NCI-H128 (cell line): ENCODE measurements at regions not wholly inside any gene's neighbourhood (a gene's known extent, or its start where the extent isn't known, plus 50 kb on each side); places are given as distances from the start of the nearest gene placed in this dataset.
A peak's percentile ranks its signal among the peaks of the same experiment; 100 is the strongest.

Experiments
- DNase-seq: peaks from one replicate; lab custom pipeline; 2025; ENCODE audit not compliant: unreplicated experiment; lab: John Stamatoyannopoulos, UW

DNA sequence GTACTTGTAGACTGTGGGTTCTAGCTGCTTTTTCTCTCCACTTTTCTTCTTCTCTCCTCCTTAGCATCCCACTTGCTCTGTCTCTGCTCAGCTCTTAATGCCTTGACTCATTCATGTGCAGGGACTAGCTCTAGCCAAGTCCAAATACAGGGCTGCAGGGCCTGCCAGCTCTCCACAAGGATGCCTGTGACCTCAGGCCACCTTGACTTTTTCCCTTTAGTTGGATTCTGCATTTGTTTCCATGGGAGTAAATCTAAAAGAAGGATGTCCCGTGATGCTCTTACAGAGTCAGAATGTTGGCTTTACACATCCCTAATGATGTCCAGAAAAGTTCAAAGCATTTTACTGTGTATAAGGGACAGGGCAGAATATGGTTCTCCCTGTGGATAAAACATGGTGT lies 101.8 kb upstream of the PREP start:
- DNase-seq: no peak

DNA sequence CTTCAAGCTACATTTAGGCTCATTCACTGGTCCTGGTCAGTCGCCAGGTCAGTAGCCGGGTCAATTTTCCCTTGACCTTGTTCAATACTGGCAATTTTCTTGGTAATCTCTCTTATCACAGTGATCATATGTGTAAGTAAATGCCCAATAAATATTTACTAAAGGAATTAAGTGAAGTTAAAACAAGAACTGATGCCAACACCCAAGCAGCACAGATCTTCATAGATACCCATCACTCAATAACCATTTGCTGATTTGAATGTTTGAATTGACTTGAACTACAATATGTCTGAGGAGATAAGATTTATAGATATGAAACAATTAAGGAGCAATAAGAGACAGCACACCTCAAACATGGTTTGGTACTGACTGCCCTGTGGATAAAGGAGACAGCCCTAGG lies 100.8 kb upstream of the PREP start:
- no peak for DNase-seq

- no peak for DNase-seq
These were observed 99.0 kb upstream of the PREP start for GRCh38 chr6:105501826-105502344.

DNA sequence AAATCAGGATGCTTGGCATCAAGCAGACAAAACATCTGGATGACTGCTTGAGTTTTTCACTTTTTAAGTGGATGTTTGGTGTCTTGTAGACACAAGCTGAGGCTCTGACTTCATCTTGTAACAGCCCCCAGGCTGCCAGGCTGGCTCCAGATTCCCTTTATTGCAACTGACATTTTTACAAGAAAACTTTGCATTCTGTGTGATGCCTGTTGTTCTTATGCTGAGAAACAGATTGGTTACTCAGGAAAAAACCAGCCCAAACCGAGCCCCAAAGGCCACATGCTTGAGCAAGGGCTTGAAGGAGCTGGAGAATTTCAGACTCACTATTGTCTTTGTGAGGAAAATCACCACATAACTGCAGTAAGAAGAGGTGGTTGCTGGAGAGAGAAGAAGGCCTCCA lies 98.4 kb upstream of the PREP start:
- DNase-seq: no peak

DNA sequence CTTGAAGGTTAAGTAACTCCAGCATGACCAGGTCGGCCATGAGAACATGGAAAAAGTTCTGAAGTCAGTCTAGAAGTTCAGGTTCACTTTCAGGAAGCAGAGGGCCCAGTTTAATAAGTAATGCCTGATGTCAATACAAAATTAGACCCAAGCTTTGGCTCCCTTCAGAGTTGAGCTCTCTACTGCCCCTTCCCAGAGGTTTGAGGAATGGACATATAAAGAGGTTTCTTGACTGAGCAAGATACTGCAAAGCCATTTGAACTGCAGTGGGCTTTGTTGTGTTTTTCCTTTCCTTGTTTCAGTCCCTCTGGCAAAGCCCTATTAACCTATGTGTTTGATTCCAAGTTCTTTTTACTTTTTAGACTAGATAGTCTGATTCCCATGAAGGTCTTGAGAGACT lies 97.8 kb upstream of the PREP start:
- no peak for DNase-seq

- no peak for DNase-seq
These were observed 97.0 kb upstream of the PREP start for GRCh38 chr6:105499931-105500330.

GRCh38 chr6:105499136-105499870 lies 96.4 kb upstream of the PREP start:
- DNase-seq: no peak

- no peak for DNase-seq
These were observed 94.7 kb upstream of the PREP start for GRCh38 chr6:105497549-105497948.

GRCh38 chr6:105495515-105495914 lies 92.6 kb upstream of the PREP start:
- no peak for DNase-seq

GRCh38 chr6:105494688-105495087 lies 91.8 kb upstream of the PREP start:
- DNase-seq: no peak

- no peak for DNase-seq
These were observed 90.9 kb upstream of the PREP start for GRCh38 chr6:105493736-105494135.

- DNase-seq: no peak
These were observed 90.1 kb upstream of the PREP start for GRCh38 chr6:105492706-105493673.

DNA sequence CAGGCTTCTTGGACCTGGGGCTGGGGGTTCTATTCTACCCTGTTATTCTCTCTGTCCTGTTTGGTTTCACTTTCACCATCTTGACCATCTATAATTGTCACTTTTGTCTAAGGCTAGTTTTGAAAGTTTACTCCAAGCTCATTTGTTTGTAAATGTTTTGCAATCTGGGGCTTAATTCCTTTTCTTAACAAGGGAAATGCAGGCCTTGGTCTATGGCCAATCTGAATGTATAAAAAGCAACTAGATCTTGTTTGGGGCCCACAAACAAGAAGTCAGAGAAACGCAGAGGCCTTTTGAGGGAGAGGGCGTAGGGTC lies 86.3 kb upstream of the PREP start:
- DNase-seq: no peak

DNA sequence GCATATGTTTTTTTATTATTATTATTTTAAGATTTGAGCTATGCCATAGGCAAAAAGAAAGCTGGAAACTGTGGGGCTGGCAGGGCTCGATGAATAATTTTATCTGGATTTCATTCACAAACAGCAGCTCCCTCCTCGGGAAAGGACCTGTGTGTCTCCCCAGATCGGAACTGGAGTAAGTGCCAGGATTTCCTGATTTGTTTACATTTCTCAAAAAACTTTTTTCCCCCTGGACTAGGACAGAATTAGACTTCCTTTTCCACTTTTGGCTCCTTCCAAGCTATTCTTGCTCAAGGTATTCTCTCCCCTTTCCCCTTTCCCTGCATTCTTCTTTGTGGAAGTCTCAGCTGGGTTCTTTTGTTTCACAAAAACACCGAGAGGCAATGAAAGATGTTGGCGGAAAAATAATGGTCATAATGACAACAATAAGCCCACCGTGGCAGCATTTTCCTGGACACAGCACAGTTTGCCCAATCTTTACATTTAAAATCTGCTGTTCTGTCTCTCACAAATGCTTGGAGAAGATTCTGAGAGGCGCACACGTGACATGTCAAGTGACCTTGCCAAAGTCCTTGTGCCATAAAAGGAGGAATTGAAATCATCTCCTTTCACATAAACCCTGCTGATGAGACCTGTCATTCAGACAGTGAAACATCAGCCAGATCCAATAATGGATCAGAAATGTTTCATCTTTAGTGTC lies 85.8 kb upstream of the PREP start:
- DNase-seq: no peak

- DNase-seq: no peak
These were observed 84.3 kb upstream of the PREP start for GRCh38 chr6:105487040-105487790.

DNA sequence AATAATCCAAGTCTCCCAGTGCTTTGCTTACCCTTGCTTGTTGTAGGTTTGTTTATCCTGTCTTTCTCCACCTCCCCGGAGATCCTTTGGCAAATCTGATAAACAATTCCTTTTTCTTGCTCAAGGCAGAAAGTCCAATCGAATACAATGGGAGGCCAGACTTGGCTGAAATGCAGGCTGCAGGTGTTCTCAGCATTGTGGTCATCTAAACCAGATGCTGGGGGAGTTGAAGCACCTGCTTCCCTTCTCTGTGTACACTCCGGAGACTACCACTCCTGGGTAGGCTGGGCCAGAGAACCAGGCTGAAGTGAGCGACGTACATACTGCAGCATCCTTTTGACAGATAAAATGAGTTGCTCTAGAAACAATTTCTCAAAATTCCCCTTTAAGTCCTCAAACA lies 82.6 kb upstream of the PREP start:
- DNase-seq: no peak

DNA sequence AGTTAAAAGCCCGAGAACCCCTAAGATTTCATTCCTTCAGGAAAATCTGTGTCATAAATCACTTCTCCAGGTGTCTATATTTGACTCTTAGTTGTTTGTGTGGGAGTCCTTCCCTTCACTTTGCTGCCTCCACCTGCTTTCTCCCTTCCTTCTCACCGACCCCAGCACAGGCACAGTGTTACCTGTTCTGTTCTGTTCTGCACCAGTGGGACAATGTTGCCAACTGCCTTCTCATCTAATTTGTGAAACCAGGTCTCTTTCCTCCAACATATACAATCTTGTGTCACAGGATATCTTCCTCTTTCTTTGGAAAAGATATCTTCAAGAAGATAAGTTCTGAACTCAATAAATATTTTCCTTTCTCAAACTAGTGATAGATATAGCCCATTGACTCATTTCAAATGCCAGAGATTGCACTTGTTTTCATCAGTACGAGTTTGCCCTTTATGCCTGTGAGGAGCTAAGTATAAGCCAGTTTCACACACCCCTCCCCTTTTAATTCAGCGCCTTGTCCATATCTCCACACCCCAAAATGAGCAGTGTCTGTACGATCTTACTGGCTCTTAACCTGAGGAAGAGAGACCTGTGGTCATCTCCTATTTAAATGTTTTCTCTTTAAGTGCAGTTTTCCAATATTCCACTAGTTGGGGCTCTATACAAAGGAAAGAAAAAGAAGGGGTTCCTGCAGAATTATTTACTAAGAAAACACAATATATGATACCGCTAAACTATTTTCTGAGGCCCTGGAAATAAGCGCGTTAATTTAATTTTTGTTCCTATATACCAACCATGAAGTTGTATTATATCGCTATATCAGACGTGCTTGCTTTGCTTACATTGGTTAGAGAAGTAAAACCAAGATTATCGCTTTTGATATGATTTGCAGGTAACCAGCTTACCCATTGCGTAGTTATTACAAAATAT lies 81.6 kb upstream of the PREP start:
- peak; percentile 6 for DNase-seq

DNA sequence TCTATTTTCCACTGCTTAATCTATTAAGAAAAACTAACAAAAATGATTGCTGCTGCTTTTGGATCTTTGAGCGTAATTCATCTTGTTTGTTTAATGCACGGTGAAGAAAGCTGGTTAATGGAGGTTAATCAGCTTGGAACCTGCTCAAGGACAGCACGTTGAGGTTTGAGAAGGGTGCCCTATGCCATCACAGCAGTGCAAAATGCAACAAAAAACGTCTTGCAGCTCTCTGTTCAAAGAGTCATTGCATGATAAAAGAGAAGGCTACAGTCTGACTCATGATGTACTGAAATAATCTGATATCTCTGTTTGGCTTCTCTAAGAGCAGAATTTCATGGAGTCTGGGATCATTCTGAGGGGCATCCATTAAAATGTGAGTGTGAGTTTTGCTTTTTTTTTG lies 80.6 kb upstream of the PREP start:
- no peak for DNase-seq

- DNase-seq: no peak
These were observed 80.0 kb upstream of the PREP start for GRCh38 chr6:105482921-105483320.
